ENCODE measurements at regions not wholly inside any gene's neighbourhood (a gene's known extent, or its start where the extent isn't known, plus 50 kb on each side); places are given as distances from the start of the nearest gene placed in this dataset.

DNA sequence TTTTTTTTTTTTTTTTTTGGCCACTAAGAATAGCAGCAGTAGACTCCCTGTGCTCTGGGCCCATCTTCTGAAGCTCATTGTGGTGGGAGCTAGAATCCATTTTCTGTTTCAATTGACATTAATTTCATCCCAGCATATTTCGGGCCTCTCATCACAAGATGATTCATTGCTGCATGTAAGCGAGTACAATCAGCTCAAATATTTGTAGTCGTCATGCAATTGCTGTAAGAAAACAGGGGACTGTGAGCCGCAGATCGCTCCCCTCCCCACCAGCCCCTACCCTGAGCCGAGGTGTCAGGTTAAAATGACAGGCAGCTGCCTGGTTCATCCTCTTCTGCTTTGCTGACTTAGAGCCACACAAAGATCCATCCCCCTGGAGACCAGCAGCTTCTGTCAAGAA, 358.8 kb upstream of the CDH5 start:
- TF ChIP-seq EZH2 (IDR thresholded peaks at IDR 0.05): no peak
- TF ChIP-seq POLR2AphosphoS5 (IDR thresholded peaks at IDR 0.05; ENCODE audit: borderline replicate concordance, low read depth, low read length): no peak
- TF ChIP-seq FOXP2 (optimal IDR thresholded peaks at IDR 0.05; ENCODE audit: control extremely low read depth, extremely low read length, insufficient read depth): no peak
